K562 (cell line): ENCODE measurements at regions not wholly inside any gene's neighbourhood (a gene's known extent, or its start where the extent isn't known, plus 50 kb on each side); places are given as distances from the start of the nearest gene placed in this dataset.
"Not testable (repeated sequence)": the region's sequence is repeated elsewhere in the genome, so short reads cannot be mapped to it uniquely, and the experiment has no call there.

Source experiments
- POLR2AphosphoS2 ChIP-seq: IDR thresholded peaks from 2 replicates; pipeline ENCODE4 v1.6.1; 2012; ENCODE audit warnings: low read length, improper control_type of control experiment
- STAT5A ChIP-seq: IDR thresholded peaks from 2 replicates; pipeline ENCODE4 v1.6.1; 2012; ENCODE audit warnings: low read length, inconsistent platforms, borderline replicate concordance

DNA sequence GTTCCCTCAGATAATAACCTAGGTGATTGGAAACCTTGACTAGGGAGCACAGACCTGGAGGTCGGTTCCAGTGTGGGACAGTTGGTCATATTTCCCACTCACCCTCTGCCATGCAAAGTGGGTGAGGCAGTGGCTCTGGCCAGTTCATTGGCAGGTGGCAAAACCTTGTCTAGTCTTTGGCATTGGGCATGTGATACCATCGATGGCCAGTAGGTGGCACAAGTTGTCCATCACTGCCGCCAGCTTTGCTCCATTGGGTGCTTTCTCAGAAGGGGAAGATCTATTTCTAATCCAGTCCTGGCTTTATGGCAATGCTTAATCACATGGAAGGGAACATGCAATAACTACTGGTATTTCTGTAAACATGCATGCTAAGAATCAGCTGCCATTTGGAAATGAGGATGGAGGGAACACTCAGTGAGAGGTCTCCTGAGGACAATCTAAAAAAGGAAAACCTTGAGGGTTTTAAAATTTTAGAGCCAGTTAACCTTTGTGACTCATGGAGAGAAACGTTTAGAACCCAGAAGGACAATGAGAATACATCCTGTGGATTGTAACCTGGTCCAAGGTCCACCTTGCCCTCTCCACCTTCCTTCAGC, 207.5 kb upstream of the PLGLB1 start:
- TF ChIP-seq POLR2AphosphoS2, STAT5A: not testable (repeated sequence)
